Stimulated activated CD4-positive, alpha-beta T cell treated with anti-CD3 and anti-CD28 coated beads, Interleukin-15, amount 100 ng/mL, for 48 hours (primary cell): ENCODE measurements at regions not wholly inside any gene's neighbourhood (a gene's known extent, or its start where the extent isn't known, plus 50 kb on each side); places are given as distances from the start of the nearest gene placed in this dataset.

Source experiments
- DNase-seq, 2 donors: peaks; one replicate each; pipeline ENCODE4 v3.0.0-alpha.2; 2020; ENCODE audit warnings: low read depth in 2 of 2

- DNase-seq = no peak
Observed at GRCh38 chr3:64464955-64465354, 222.8 kb downstream of the ADAMTS9 start.

DNA sequence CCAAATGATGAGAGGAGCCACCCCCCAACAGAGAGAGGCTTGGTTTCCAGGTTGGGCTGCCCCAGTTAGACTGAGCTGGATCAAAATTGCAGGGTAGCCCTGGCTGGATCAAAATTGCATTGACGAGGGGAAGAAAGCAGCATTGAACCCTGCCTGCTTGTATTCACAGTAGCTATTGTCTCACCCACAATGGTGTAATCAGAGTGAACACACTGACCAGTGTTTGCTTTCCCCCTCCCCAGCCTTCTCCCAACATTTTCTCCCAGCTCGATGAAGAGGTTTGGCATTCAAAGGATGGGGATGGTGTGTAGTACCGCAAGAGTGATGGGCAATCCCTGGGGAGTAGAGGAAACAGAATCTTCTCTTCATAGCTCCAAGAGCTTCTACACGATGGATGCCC is 223.8 kb downstream of the ADAMTS9 start:
- DNase-seq = no peak

DNA sequence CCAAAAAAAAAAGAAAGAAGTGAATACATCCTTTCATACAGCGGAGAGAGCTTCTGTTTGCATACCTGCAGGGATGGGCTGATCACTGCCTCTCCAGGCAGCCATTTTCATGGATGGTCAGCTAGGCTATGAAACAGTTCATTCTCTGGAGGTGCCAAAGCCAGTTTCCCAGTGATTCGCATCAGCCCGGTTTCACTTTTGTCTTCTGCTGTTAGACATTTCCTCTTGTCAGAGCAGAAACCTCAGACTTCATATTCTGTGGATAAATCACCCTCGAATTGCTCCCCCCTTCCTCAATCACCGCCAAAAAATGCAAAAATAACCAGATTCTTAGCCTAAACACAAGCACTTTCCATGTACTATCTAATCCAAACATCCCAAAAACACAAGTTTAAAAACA is 225.6 kb downstream of the ADAMTS9 start:
- DNase-seq = no peak

DNA sequence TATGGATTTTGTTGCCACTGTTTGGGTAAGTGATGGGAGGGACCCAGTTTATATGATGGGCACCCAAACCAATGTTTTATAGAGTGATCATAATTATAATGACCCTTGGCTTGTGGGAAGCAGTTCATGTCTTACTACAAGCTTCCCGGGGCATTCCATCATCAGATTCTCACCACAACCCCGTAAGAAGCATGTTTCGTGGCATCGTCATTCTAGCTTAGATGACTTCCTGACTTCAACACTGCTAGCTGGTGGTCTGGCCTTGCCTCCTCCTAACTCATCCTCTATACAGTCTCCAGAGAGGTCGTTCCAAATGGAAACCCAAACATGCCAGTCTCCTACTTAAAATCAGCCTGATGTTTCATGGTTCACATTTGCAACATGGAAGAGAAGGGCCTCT is 226.9 kb downstream of the ADAMTS9 start:
- DNase-seq = no peak

DNA sequence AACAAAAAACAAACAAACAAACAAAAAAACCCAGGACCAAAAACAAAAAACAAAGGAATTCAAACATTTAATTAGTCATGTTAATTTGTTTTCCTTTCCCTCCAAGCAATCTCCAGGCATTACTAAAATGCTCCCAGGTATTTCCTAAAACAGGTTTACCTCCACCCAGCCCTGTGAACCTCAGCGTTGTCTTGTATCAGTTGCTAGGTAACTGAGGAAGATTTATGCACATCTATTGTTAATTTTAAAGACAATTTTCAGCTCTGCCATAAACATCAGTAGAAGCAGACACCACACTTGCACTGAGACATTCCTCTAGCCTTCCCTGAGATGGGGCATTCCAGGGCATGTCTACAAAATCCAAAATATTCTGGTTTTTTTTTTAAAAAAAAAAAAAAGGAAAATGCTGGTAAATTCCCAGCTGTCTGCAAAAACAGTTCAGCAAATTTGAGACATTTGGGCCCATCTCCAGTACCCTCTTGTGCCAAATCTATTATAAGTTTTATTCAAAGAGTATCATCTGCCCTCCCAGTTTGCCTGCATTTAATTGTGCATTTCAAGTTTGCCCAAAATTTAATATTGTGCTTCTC is 227.6 kb downstream of the ADAMTS9 start:
- DNase-seq = no peak

DNA sequence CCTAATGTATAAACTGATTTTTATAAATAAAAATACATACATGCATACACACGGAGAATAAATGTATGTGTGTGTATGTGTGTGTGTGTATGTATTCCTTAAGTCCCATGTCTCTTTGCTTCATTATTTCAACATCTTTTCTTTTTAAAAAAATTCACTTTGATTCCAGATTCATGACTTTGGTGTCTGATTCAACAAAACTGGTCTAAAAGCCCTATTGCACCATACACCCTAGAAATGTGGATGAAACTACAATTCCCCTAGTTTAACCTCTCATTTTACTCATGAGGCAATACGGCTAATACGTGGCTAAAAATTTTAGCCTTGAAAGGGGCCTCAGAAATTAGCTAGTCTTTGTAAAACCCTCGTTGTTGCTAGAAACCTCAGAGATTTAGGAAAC is 228.1 kb downstream of the ADAMTS9 start:
- DNase-seq = no peak

GRCh38 chr3:64457811-64458210 is 230.0 kb downstream of the ADAMTS9 start:
- DNase-seq = no peak

DNA sequence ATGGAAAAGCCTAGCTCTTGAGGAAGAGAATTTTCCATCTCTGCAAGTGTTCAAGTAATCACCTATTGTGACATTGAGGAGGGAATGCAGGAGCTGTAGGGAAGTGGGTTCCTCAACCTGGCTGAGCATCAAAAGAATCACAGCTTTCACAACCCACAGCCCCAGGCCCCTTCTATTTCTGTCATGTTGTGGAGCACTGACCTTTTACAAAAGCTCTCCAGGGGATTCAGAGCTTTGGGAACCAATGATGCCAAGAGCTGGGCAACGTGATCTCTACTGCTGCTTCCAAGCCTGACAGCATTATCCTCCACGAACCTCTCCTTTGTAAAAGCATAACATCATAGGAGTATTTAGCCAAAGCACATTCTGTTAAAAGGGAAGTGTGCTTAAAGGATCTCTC is 231.1 kb downstream of the ADAMTS9 start:
- DNase-seq = no peak

DNA sequence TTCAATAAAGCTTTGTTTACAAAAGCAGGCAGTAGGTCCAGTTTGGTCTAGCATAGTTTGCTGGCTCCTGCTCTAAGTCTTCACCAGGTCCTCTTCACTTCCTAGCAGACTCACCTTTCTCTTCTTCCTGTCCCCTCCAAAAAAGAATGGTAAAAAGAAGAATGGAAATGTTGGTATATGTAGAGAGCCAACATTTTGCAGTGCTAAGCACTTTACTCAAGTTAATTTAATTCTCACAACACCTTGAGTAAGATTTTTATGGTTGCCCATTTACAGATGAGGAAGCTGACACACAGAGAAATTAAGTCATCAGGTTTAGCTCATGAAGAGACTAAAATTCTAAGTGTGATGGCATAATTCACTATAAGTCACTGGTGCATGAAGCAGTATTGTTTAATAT is 230.1 kb upstream of the PRICKLE2 start:
- DNase-seq = no peak

DNA sequence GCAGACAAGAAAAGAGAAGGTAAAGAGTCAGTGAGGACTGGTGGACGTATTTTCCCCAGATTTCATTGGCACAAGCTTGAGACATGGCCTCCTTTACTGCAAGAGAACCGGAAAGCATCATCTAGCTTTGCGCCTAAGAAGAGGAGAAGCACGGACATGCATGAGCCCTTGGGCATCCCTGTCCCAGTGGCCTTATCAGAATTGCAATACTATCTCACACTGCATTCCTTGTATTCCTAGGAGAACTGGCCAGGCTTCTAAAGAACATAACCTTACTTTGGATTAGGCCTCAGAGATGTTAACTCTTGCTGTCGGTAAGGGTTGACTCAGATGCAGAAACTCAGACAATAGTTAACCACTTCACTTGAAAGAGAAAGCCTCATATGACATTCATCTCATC is 229.5 kb upstream of the PRICKLE2 start:
- no peak for DNase-seq

DNA sequence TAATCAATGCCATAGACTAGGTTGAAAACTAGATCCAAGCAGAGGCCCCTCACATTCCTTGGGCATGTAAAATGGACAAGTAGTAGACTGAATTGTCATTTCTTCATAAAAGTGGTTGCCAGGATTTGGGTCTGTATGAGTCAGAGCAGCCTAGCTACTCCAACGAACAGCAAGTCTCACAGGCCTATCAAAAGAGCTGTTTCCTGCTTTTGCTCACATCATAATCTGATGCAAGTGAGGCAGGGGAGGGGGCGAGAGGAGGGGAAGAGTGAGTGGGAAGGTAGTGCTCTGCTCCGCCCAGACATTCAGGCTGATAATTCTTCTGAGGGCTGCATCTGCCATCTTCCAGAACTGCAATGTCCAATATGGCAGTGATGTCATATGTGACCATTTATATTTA is 228.9 kb upstream of the PRICKLE2 start:
- no peak for DNase-seq

DNA sequence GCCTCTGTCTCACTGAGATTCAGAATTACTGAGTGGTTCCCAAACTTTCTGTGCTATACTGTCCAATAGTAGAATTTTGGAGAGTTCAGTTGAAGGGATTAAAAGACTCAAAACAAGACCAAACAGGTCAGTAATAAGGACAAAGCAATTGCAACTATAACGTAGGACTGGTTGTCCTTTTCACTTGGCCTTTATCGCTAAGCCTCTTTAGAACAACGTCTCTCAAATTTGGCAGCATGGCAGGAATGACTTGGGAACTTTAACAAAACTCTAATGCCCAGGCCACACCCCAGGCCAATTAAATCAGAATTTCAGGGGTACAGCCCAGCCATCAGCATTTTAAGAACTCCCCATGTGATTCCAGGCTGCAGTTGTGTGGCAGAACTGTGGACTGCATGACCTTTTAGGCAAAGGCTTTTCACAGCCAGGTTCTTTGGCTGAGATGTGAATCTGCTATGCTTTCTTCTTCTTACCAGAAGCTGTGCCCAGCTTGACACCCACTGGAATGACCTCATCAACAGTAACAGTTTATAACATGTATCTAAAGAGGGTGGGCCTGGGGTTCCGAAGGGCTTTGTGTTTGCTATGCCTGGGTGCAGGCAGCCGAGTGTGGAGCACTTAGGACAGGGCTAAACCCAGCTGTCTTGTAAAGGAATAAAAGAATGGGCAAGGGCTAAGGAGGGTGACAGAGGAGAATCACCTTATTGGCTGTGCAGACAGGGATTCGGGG is 226.2 kb upstream of the PRICKLE2 start:
- DNase-seq = no peak

- no peak for DNase-seq
Observed at GRCh38 chr3:64450396-64450956, 225.2 kb upstream of the PRICKLE2 start.

- no peak for DNase-seq
Observed at GRCh38 chr3:64449026-64449425, 223.8 kb upstream of the PRICKLE2 start.

DNA sequence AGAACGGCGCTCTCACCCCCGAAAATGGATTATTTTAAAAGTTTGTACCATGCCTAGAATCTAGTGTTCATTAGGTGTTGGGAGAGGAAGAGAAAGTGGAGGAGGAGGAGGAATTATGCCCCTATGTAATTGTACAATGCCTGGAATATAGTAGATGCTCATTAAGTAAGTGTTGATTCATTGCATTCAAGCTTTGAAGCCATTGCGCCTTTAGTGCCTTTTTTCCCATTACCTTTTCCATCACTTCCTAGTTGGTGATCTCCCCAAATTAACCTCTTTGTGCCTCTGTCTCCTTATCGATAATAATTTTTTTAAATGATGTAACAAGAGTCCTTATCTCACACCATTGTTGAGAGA is 220.7 kb upstream of the PRICKLE2 start:
- no peak for DNase-seq

DNA sequence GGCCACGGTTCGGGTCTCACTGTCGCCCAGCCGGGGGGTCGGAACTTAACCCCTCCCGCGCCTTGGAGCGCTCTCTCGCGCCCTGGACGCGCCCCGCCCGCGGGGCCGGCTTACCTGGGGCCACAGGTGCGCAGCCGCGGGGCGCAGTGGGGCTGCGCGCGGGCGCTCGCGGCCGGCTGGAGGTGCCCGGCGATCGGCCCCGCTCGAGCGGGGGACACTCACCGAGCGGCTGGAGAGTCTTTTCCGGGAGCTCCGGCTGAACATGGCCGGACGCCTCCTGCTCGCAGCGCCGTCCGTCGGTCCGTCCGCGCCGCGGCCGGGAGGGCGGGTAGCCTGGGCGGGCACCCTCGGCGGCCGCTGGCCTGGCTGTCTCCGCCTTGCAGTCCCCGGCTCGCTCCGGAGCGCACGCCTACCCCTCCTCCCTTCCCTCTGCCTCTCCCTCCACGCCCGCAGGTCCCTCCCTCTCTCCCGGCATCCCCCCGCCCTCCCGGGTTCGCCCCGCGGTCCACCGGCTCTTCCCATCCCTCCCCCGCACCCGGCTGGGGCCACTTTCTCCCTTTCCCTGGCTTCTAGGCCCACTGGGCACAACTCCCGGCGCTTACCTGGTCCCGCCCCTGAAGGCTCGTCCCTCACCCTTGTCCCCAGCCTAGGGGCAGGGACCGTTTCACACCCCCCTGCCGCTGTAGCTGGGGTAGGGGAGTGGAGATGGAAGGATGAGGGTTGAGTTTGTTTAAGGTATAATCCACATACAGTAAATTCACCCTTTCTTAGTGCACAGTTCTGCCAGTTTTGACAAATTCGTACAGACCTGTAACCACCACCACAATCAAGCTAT is 220.1 kb upstream of the PRICKLE2 start:
- no peak for DNase-seq

DNA sequence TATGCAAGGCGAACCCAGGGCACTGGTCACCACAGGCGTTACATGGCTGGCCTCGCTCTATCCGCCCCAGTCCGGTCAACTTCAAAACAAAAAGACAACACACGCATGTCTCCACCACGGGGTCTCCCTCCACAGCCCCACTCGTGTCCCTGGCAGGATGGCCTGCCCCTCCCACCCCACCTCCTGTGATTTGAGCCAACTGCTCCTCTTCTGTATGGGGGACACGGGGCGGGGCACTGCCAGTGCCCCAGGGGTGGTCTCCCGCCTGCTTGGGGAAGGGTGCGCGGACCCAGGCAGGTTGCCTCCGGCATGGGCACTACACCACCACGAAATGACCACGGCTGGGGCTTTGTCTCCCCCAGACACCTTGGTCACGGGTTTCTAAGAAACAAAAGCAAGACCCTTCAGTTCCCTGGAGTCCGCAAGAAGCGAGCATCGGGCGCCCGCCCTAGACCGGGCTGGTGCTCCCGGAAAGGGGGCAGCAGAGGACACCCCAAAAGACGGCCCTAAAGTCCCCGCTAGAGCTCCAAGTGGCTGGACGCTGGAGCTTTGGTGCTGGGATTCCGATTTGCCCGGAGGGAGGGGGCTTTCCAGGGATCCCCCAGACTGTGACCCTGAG is 219.3 kb upstream of the PRICKLE2 start:
- DNase-seq = no peak

- DNase-seq = no peak
Observed at GRCh38 chr3:64443546-64444381, 218.5 kb upstream of the PRICKLE2 start.

DNA sequence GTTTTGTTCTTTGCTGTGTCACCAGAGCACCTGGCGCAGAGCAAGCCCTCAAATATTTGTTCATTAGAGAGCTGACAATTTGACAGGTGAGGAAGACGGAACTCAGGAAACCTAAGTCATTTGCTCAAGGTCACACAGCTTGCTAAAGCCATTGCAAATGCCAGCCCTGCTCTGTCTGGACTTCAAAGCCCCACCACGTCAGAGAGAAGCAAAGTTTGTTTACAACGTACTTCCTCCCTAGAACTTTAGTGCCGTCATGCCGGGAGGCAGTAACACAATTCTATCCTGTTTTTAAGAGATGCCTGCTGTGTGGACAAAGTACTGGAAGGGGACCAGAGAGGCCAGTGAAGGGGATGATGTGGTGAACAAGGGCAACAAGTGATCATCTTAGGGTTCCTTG is 216.6 kb upstream of the PRICKLE2 start:
- DNase-seq = no peak

DNA sequence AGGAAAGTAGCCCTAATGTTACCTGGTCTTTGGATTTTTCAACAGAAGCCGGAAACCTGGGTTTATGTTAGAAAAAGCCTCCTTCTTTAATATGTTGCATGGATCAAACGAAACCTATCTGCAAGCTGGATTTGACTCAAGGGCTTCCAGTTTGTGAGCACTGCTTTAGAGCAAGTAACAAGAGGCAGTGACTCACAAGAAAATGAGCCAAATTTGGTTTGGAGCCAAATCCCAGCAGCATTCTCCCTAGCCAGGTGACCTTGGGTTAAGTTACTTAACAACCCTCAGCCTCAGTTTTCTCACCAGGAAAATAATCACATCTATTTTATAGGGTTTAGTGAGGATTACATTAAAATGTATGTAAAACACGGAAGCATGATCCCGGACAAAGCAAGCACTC is 215.2 kb upstream of the PRICKLE2 start:
- DNase-seq = no peak

- no peak for DNase-seq
Observed at GRCh38 chr3:64438812-64439211, 213.5 kb upstream of the PRICKLE2 start.
